ENCODE measurements at regions not wholly inside any gene's neighbourhood (a gene's known extent, or its start where the extent isn't known, plus 50 kb on each side); places are given as distances from the start of the nearest gene placed in this dataset.

DNA sequence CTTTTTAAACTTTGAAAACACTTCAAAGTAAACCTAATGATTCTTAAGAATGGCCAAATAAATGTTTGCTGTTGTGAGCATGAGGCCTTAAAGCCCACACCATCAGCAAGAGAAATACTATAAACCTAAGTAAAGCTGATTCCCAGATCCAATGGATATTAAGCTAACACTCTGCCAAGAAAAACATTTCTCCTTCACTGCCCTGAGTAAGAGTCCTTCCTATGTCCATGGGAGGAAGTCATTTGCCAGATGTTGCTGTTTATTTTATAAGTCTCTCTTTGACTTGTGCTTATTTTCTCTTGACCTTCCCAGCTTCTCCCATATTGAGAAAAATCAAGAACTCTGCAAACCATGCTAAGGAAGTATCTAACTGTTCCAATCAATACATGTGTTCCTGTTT lies 154.3 kb upstream of the EDNRA start:
- TF ChIP-seq, protein P1, sequence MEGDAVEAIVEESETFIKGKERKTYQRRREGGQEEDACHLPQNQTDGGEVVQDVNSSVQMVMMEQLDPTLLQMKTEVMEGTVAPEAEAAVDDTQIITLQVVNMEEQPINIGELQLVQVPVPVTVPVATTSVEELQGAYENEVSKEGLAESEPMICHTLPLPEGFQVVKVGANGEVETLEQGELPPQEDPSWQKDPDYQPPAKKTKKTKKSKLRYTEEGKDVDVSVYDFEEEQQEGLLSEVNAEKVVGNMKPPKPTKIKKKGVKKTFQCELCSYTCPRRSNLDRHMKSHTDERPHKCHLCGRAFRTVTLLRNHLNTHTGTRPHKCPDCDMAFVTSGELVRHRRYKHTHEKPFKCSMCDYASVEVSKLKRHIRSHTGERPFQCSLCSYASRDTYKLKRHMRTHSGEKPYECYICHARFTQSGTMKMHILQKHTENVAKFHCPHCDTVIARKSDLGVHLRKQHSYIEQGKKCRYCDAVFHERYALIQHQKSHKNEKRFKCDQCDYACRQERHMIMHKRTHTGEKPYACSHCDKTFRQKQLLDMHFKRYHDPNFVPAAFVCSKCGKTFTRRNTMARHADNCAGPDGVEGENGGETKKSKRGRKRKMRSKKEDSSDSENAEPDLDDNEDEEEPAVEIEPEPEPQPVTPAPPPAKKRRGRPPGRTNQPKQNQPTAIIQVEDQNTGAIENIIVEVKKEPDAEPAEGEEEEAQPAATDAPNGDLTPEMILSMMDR (IDR thresholded peaks at IDR 0.05; ENCODE audit: borderline replicate concordance, insufficient read depth, low read depth, low read length): no peak
- no peak overlapping the region for H3K4me3 ChIP-seq (ENCODE audit: low read depth, low read length)

DNA sequence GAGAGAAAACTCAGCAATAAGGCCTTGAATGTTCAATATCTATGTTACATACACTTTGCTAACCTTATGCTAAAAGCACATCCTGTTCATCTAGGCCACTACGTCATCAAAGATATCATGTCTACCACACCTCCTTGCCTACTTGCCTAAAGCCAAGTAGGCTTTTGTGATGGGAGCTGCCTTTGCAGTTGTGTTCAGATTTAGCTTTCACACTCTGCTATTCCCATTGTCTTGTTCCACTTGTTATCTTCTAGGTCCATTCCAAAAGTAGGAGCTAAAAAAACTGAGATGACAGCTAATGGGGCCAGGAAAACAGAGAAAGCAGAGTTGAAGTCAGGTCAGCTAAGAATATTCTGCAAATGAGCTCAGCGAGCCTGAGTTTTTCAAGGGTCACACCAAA lies 153.6 kb upstream of the EDNRA start:
- no peak overlapping the region for H3K4me3 ChIP-seq (ENCODE audit: low read depth, low read length)
- TF ChIP-seq, protein P1 (IDR thresholded peaks at IDR 0.05; ENCODE audit: borderline replicate concordance, insufficient read depth, low read depth, low read length): no peak

DNA sequence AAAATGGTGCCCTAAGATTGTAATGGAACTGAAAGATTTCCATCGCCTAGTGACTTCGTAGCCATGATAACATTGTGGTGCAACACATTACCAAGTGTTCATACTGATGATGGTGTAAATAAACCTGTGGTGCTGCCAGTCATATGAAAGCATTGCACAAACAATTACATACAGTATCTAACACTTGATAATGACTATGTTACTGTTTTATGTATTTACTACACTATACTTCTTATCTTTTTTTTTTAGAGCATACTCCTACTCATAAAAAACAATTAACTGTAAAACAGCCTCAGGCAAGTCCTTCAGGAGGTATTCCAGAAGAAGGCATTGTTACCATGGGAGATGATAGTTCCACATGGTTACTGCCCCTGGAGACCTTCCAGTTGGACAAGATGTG lies 152.7 kb upstream of the EDNRA start:
- H3K4me3 ChIP-seq (ENCODE audit: low read depth, low read length): no peak overlapping the region
- TF ChIP-seq, protein P1 (IDR thresholded peaks at IDR 0.05; ENCODE audit: borderline replicate concordance, insufficient read depth, low read depth, low read length): no peak

DNA sequence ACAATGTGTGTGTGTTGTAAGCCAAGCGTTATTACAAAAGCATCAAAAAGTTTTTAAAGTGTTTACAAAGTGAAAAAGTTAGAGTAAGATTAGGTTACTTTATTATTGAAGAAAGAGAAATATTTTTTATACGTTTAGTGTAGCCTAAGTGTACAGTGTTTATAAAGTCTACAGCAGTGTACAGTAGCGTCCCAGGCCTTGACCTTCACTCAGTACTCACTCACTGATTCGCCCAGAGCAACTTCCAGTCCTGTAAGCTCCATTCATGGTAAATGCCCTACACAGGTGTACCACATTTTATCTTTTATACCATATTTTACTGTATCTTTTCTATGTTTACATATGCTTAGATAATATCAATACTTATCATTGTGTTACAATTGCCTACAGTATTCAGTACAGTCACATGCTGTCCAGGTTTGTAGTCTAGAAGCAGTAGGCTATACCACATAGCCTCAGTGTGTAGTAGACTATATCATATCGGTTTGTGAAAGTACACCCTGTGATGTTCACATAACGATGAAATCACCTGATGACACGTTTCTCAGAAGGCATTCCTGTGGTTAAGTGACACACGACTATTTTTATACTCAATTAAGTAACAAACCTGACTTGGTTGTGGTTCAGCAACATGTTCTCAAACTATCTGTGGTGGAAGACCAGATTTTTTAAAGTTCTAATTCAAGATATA lies 152.0 kb upstream of the EDNRA start:
- TF ChIP-seq, protein P1 (IDR thresholded peaks at IDR 0.05; ENCODE audit: borderline replicate concordance, insufficient read depth, low read depth, low read length): no peak
- no peak overlapping the region for H3K4me3 ChIP-seq (ENCODE audit: low read depth, low read length)

DNA sequence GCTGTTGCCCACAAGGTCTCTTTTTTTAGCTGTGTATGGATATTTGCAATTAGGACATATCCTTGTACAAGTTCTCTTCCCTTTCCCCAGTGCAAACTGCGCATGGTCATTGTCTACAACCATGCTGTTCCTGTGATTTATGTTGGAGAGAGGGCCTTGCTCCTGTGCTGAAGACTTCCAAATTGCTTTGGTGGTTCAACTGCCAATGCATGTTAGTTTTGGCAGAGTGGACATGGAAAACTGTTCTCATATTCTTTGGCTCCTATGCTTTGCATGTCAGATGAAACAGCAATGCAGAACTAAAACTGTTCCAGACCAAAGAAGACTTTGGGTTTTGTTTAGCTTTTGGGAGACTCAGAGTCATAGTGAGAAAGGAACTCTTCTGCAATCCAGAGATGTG lies 148.8 kb upstream of the EDNRA start:
- TF ChIP-seq, protein P1 (IDR thresholded peaks at IDR 0.05; ENCODE audit: borderline replicate concordance, insufficient read depth, low read depth, low read length): no peak
- H3K4me3 ChIP-seq (ENCODE audit: low read depth, low read length): no peak overlapping the region

DNA sequence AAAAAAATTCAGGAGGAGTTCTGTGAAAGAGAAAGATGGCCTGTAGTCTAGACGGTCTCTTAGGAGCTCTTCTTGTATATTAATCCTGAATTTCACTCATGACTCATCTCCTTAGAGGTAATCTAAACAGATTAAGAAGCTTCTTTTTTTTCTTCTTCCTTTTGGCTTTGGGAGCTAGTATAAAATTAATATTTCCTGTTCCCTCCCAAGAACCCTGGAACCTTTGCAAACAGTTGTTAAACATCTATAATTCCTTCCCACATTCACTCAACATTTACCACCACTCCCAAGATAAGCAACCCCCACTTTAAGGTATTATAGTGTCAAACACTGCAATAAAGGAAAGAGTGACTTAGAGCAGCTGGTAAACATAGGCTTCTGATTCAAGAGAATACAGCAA lies 146.4 kb upstream of the EDNRA start:
- TF ChIP-seq, protein P1 (IDR thresholded peaks at IDR 0.05; ENCODE audit: borderline replicate concordance, insufficient read depth, low read depth, low read length): no peak

DNA sequence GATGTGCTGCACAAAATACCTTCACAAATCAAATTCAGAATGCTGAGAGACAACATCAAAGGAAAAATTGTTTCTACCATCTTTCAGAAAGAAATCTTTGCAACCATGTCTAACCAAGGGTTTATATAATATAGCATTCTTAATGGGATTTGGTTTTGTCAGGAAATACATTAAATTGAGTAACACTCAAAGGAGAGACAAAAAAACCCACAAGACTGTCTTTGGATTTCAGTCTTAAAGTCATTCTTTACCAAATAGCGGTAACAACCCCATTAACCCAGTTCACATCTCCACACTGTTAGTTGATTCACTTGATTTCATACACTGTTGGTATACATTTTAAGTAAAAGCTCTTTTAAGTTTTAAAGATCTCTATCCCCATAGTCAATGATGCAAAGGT lies 145.7 kb upstream of the EDNRA start:
- TF ChIP-seq, protein P1 (IDR thresholded peaks at IDR 0.05; ENCODE audit: borderline replicate concordance, insufficient read depth, low read depth, low read length): no peak
- H3K4me3 ChIP-seq (ENCODE audit: low read depth, low read length): no peak overlapping the region

More for the DNA sequence above, 146.4 kb upstream of the EDNRA start:
- H3K4me3 ChIP-seq (ENCODE audit: low read depth, low read length): no peak overlapping the region

Measured in GM12875 (cell line).